ENCODE measurements at regions not wholly inside any gene's neighbourhood (a gene's known extent, or its start where the extent isn't known, plus 50 kb on each side); places are given as distances from the start of the nearest gene placed in this dataset.
"Not testable (repeated sequence)": the region's sequence is repeated elsewhere in the genome, so short reads cannot be mapped to it uniquely, and the experiment has no call there.

GRCh38 chr12:105865886-105866285 is 272.9 kb downstream of the NUAK1 start:
- intact Hi-C loops (cut with DNase I) = no loop called here
- DNase-seq = no peak

GRCh38 chr12:105874121-105874520 is 264.6 kb downstream of the NUAK1 start:
- no peak for DNase-seq
- intact Hi-C loops (cut with DNase I) = no loop called here

- intact Hi-C loops (cut with DNase I) = no loop called here
- DNase-seq = no peak
These were observed 262.3 kb downstream of the NUAK1 start for GRCh38 chr12:105876396-105876927.

- no peak for DNase-seq
- intact Hi-C loops (cut with DNase I) = no loop called here
These were observed 259.8 kb downstream of the NUAK1 start for GRCh38 chr12:105878964-105879363.

GRCh38 chr12:105880824-105881388 is 257.8 kb downstream of the NUAK1 start:
- intact Hi-C loops (cut with DNase I) = no loop called here
- no peak for DNase-seq

GRCh38 chr12:105882404-105882803 is 256.4 kb downstream of the NUAK1 start:
- intact Hi-C loops (cut with DNase I) = no loop called here
- DNase-seq = peak in 36 of 42 donors; percentile 2 to 80 (median 32)

- intact Hi-C loops (cut with DNase I) = no loop called here
- DNase-seq = no peak
These were observed 251.6 kb downstream of the NUAK1 start for GRCh38 chr12:105887131-105887530.

GRCh38 chr12:105888696-105889095 is 250.1 kb downstream of the NUAK1 start:
- no peak for DNase-seq
- intact Hi-C loops (cut with DNase I) = no loop called here

GRCh38 chr12:105892362-105892910 is 246.3 kb downstream of the NUAK1 start:
- DNase-seq = no peak
- intact Hi-C loops (cut with DNase I) = no loop called here

GRCh38 chr12:105895197-105895832 is 243.4 kb downstream of the NUAK1 start:
- DNase-seq; intact Hi-C loops (cut with DNase I): not testable (repeated sequence)

GRCh38 chr12:105897311-105897725 is 241.4 kb downstream of the NUAK1 start:
- intact Hi-C loops (cut with DNase I) = no loop called here
- DNase-seq = no peak

GRCh38 chr12:105898271-105898670 is 240.5 kb downstream of the NUAK1 start:
- intact Hi-C loops (cut with DNase I); DNase-seq: not testable (repeated sequence)

- intact Hi-C loops (cut with DNase I) = no loop called here
These were observed 239.2 kb downstream of the NUAK1 start for GRCh38 chr12:105899589-105899988.

GRCh38 chr12:105906561-105906960 is 232.2 kb downstream of the NUAK1 start:
- no peak for DNase-seq
- intact Hi-C loops (cut with DNase I) = no loop called here

More at GRCh38 chr12:105899589-105899988, 239.2 kb downstream of the NUAK1 start:
- DNase-seq = no peak

- intact Hi-C loops (cut with DNase I) = no loop called here
- DNase-seq = no peak
These were observed 230.8 kb downstream of the NUAK1 start for GRCh38 chr12:105907982-105908381.

- intact Hi-C loops (cut with DNase I) = no loop called here
- DNase-seq = no peak
These were observed 228.7 kb downstream of the NUAK1 start for GRCh38 chr12:105910030-105910429.

GRCh38 chr12:105911966-105912365 is 226.8 kb downstream of the NUAK1 start:
- no peak for DNase-seq

GRCh38 chr12:105912882-105913678 is 225.7 kb downstream of the NUAK1 start:
- no peak for DNase-seq
- intact Hi-C loops (cut with DNase I) = no loop called here

More at GRCh38 chr12:105911966-105912365, 226.8 kb downstream of the NUAK1 start:
- intact Hi-C loops (cut with DNase I) = no loop called here

GRCh38 chr12:105915997-105916759 is 222.6 kb downstream of the NUAK1 start:
- no peak for DNase-seq
- intact Hi-C loops (cut with DNase I) = no loop called here
